NCI-H2081 treated with DMSO at 0.1 percent for 48 hours (cell line): ENCODE measurements at regions not wholly inside any gene's neighbourhood (a gene's known extent, or its start where the extent isn't known, plus 50 kb on each side); places are given as distances from the start of the nearest gene placed in this dataset.

Source experiments
- DNase-seq: peaks from one replicate; lab custom pipeline; 2025; lab: John Stamatoyannopoulos, UW

- DNase-seq: no peak
Measured at GRCh38 chr15:62749036-62749815, 293.3 kb upstream of the TPM1 start.

- DNase-seq: no peak
Measured at GRCh38 chr15:62750471-62750870, 292.1 kb upstream of the TPM1 start.

GRCh38 chr15:62752657-62753517, 289.7 kb upstream of the TPM1 start:
- DNase-seq: no peak

GRCh38 chr15:62753518-62754221, 288.9 kb upstream of the TPM1 start:
- no peak for DNase-seq

GRCh38 chr15:62756326-62756994, 286.1 kb upstream of the TPM1 start:
- no peak for DNase-seq

GRCh38 chr15:62756995-62757360, 285.6 kb upstream of the TPM1 start:
- no peak for DNase-seq

GRCh38 chr15:62757535-62757934, 285.0 kb upstream of the TPM1 start:
- no peak for DNase-seq

GRCh38 chr15:62758126-62758951, 284.2 kb upstream of the TPM1 start:
- DNase-seq: no peak

GRCh38 chr15:62758952-62759349, 283.6 kb upstream of the TPM1 start:
- no peak for DNase-seq

GRCh38 chr15:62760538-62760937, 282.0 kb upstream of the TPM1 start:
- no peak for DNase-seq

GRCh38 chr15:62765916-62766315, 276.6 kb upstream of the TPM1 start:
- DNase-seq: no peak

- DNase-seq: no peak
Measured at GRCh38 chr15:62766599-62766998, 275.9 kb upstream of the TPM1 start.

GRCh38 chr15:62769604-62770003, 272.9 kb upstream of the TPM1 start:
- no peak for DNase-seq

- DNase-seq: no peak
Measured at GRCh38 chr15:62770111-62770660, 272.4 kb upstream of the TPM1 start.

GRCh38 chr15:62770752-62771151, 271.8 kb upstream of the TPM1 start:
- DNase-seq: no peak

- DNase-seq: no peak
Measured at GRCh38 chr15:62771234-62771633, 271.3 kb upstream of the TPM1 start.

- DNase-seq: no peak
Measured at GRCh38 chr15:62773369-62774165, 269.0 kb upstream of the TPM1 start.

GRCh38 chr15:62775932-62776331, 266.6 kb upstream of the TPM1 start:
- no peak for DNase-seq

- DNase-seq: no peak
Measured at GRCh38 chr15:62777671-62778070, 264.9 kb upstream of the TPM1 start.
